ENCODE measurements at regions not wholly inside any gene's neighbourhood (a gene's known extent, or its start where the extent isn't known, plus 50 kb on each side); places are given as distances from the start of the nearest gene placed in this dataset.
"Not testable (repeated sequence)": the region's sequence is repeated elsewhere in the genome, so short reads cannot be mapped to it uniquely, and the experiment has no call there.

- Histone ChIP-seq H3K9me3 (ENCODE audit: control extremely low read depth in 1 of 5, control insufficient read depth in 4 of 5, insufficient read depth in 2 of 5, low read depth in 1 of 5, low read length in 4 of 5) (peaks cover 0 to 16% (median 4%) of the 10 kb centered on the region in 5 experiments), H3K36me3 (ENCODE audit: control insufficient read depth in 4 of 4, insufficient read depth in 4 of 4, low read length in 3 of 4) (no peaks in the 10 kb centered on the region), H3K4me3 (ENCODE audit: control insufficient read depth in 1 of 7, extremely low read depth in 1 of 7, insufficient read depth in 4 of 7, low read depth in 2 of 7, low read length in 6 of 7) (no peak overlapping the region), H3K27me3 (replicated peaks in 2 of 5; ENCODE audit: control insufficient read depth in 4 of 5, insufficient read depth in 5 of 5, low read length in 4 of 5) (no peaks in the 10 kb centered on the region), H3K27ac (ENCODE audit: insufficient read depth in 1 of 2, low read depth in 1 of 2, low read length in 2 of 2, poor library complexity in 1 of 2, severe bottlenecking in 2 of 2) (no peak overlapping the region), H3K4me1 (ENCODE audit: control extremely low read depth in 1 of 4, control insufficient read depth in 4 of 4, insufficient read depth in 4 of 4, low read length in 3 of 4) (no peaks in the 10 kb centered on the region)
- DNase-seq, result no peak
- whole genome bisulfite sequencing (ENCODE audit: insufficient coverage), result 98% methylated on average over 30 of the region's 30 CpGs
- ChIA-PET CTCF (no interaction called here), POLR2A (no interaction called here)
Observed at GRCh38 chr22:23446796-23447350, 133.2 kb downstream of the IGLL1 start.

GRCh38 chr22:23446194-23446593 lies 133.9 kb downstream of the IGLL1 start:
- CTCF ChIA-PET, POLR2A ChIA-PET: not testable (repeated sequence)
- peaks cover 0 to 16% (median 4%) of the 10 kb centered on the region in 5 experiments for H3K9me3 ChIP-seq (ENCODE audit: control extremely low read depth in 1 of 5, control insufficient read depth in 4 of 5, insufficient read depth in 2 of 5, low read depth in 1 of 5, low read length in 4 of 5)

GRCh38 chr22:23443905-23444304 lies 136.2 kb downstream of the IGLL1 start:
- H3K27ac ChIP-seq (ENCODE audit: insufficient read depth in 1 of 2, low read depth in 1 of 2, low read length in 2 of 2, poor library complexity in 1 of 2, severe bottlenecking in 2 of 2); H3K4me1 ChIP-seq (ENCODE audit: control extremely low read depth in 1 of 4, control insufficient read depth in 4 of 4, insufficient read depth in 4 of 4, low read length in 3 of 4); DNase-seq; H3K4me3 ChIP-seq (ENCODE audit: control insufficient read depth in 1 of 7, extremely low read depth in 1 of 7, insufficient read depth in 4 of 7, low read depth in 2 of 7, low read length in 6 of 7); POLR2A ChIA-PET; H3K36me3 ChIP-seq (ENCODE audit: control insufficient read depth in 4 of 4, insufficient read depth in 4 of 4, low read length in 3 of 4); H3K27me3 ChIP-seq (replicated peaks in 2 of 5; ENCODE audit: control insufficient read depth in 4 of 5, insufficient read depth in 5 of 5, low read length in 4 of 5); CTCF ChIA-PET: not testable (repeated sequence)
- no CpG with 5 or more reads among the region's 2 CpGs for WGBS (ENCODE audit: insufficient coverage)
- peaks cover 0 to 18% (median 4%) of the 10 kb centered on the region in 5 experiments for H3K9me3 ChIP-seq (ENCODE audit: control extremely low read depth in 1 of 5, control insufficient read depth in 4 of 5, insufficient read depth in 2 of 5, low read depth in 1 of 5, low read length in 4 of 5)

More at GRCh38 chr22:23446194-23446593, 133.9 kb downstream of the IGLL1 start:
- DNase-seq; H3K4me1 ChIP-seq (ENCODE audit: control extremely low read depth in 1 of 4, control insufficient read depth in 4 of 4, insufficient read depth in 4 of 4, low read length in 3 of 4); H3K27ac ChIP-seq (ENCODE audit: insufficient read depth in 1 of 2, low read depth in 1 of 2, low read length in 2 of 2, poor library complexity in 1 of 2, severe bottlenecking in 2 of 2); H3K27me3 ChIP-seq (replicated peaks in 2 of 5; ENCODE audit: control insufficient read depth in 4 of 5, insufficient read depth in 5 of 5, low read length in 4 of 5); H3K36me3 ChIP-seq (ENCODE audit: control insufficient read depth in 4 of 4, insufficient read depth in 4 of 4, low read length in 3 of 4); H3K4me3 ChIP-seq (ENCODE audit: control insufficient read depth in 1 of 7, extremely low read depth in 1 of 7, insufficient read depth in 4 of 7, low read depth in 2 of 7, low read length in 6 of 7): not testable (repeated sequence)

GRCh38 chr22:23439581-23439980 lies 140.5 kb downstream of the IGLL1 start:
- H3K27ac ChIP-seq (ENCODE audit: insufficient read depth in 1 of 2, low read depth in 1 of 2, low read length in 2 of 2, poor library complexity in 1 of 2, severe bottlenecking in 2 of 2); POLR2A ChIA-PET; H3K4me3 ChIP-seq (ENCODE audit: control insufficient read depth in 1 of 7, extremely low read depth in 1 of 7, insufficient read depth in 4 of 7, low read depth in 2 of 7, low read length in 6 of 7); CTCF ChIA-PET; H3K27me3 ChIP-seq (replicated peaks in 2 of 5; ENCODE audit: control insufficient read depth in 4 of 5, insufficient read depth in 5 of 5, low read length in 4 of 5); H3K36me3 ChIP-seq (ENCODE audit: control insufficient read depth in 4 of 4, insufficient read depth in 4 of 4, low read length in 3 of 4); DNase-seq; H3K9me3 ChIP-seq (ENCODE audit: control extremely low read depth in 1 of 5, control insufficient read depth in 4 of 5, insufficient read depth in 2 of 5, low read depth in 1 of 5, low read length in 4 of 5); H3K4me1 ChIP-seq (ENCODE audit: control extremely low read depth in 1 of 4, control insufficient read depth in 4 of 4, insufficient read depth in 4 of 4, low read length in 3 of 4): not testable (repeated sequence)
- WGBS (ENCODE audit: insufficient coverage), result no CpG with 5 or more reads among the region's 3 CpGs

GRCh38 chr22:23438216-23438615 lies 141.9 kb downstream of the IGLL1 start:
- peak in 1 of 3 donors; percentile 51 for DNase-seq

GRCh38 chr22:23437779-23438178 lies 142.3 kb downstream of the IGLL1 start:
- Histone ChIP-seq H3K4me1 (ENCODE audit: control extremely low read depth in 1 of 4, control insufficient read depth in 4 of 4, insufficient read depth in 4 of 4, low read length in 3 of 4) (peaks cover 0 to 10% (median 10%) of the 10 kb centered on the region in 4 experiments), H3K27me3 (replicated peaks in 2 of 5; ENCODE audit: control insufficient read depth in 4 of 5, insufficient read depth in 5 of 5, low read length in 4 of 5) (no peaks in the 10 kb centered on the region), H3K4me3 (ENCODE audit: control insufficient read depth in 1 of 7, extremely low read depth in 1 of 7, insufficient read depth in 4 of 7, low read depth in 2 of 7, low read length in 6 of 7) (no peak overlapping the region), H3K9me3 (ENCODE audit: control extremely low read depth in 1 of 5, control insufficient read depth in 4 of 5, insufficient read depth in 2 of 5, low read depth in 1 of 5, low read length in 4 of 5) (peaks cover 0 to 1% (median 0%) of the 10 kb centered on the region in 5 experiments), H3K36me3 (ENCODE audit: control insufficient read depth in 4 of 4, insufficient read depth in 4 of 4, low read length in 3 of 4) (no peaks in the 10 kb centered on the region), H3K27ac (ENCODE audit: insufficient read depth in 1 of 2, low read depth in 1 of 2, low read length in 2 of 2, poor library complexity in 1 of 2, severe bottlenecking in 2 of 2) (no peak overlapping the region)
- DNase-seq, result peak in 2 of 3 donors; percentile 48 to 57
- POLR2A ChIA-PET, result interaction anchor here (0.9 kb wide), 1 partner anchor 20 kb away, joined by 4 read pairs; no protein-coding TSS in a partner anchor
- 80% methylated on average over 10 of the region's 16 CpGs for WGBS (ENCODE audit: insufficient coverage)
- CTCF ChIA-PET, result no interaction called here

More at GRCh38 chr22:23438216-23438615, 141.9 kb downstream of the IGLL1 start:
- Histone ChIP-seq H3K36me3 (ENCODE audit: control insufficient read depth in 4 of 4, insufficient read depth in 4 of 4, low read length in 3 of 4) (no peaks in the 10 kb centered on the region), H3K27ac (ENCODE audit: insufficient read depth in 1 of 2, low read depth in 1 of 2, low read length in 2 of 2, poor library complexity in 1 of 2, severe bottlenecking in 2 of 2) (no peak overlapping the region), H3K27me3 (replicated peaks in 2 of 5; ENCODE audit: control insufficient read depth in 4 of 5, insufficient read depth in 5 of 5, low read length in 4 of 5) (no peaks in the 10 kb centered on the region), H3K9me3 (ENCODE audit: control extremely low read depth in 1 of 5, control insufficient read depth in 4 of 5, insufficient read depth in 2 of 5, low read depth in 1 of 5, low read length in 4 of 5) (peaks cover 0 to 1% (median 0%) of the 10 kb centered on the region in 5 experiments), H3K4me3 (ENCODE audit: control insufficient read depth in 1 of 7, extremely low read depth in 1 of 7, insufficient read depth in 4 of 7, low read depth in 2 of 7, low read length in 6 of 7) (no peak overlapping the region), H3K4me1 (ENCODE audit: control extremely low read depth in 1 of 4, control insufficient read depth in 4 of 4, insufficient read depth in 4 of 4, low read length in 3 of 4) (peaks cover 0 to 6% (median 6%) of the 10 kb centered on the region in 4 experiments)
- POLR2A ChIA-PET, result interaction anchor here (0.9 kb wide), 1 partner anchor 20 kb away, joined by 4 read pairs; no protein-coding TSS in a partner anchor
- WGBS (ENCODE audit: insufficient coverage), result 72% methylated on average over 13 of the region's 13 CpGs
- CTCF ChIA-PET, result no interaction called here

GRCh38 chr22:23437107-23437395 lies 143.0 kb downstream of the IGLL1 start:
- H3K27me3 ChIP-seq (replicated peaks in 2 of 5; ENCODE audit: control insufficient read depth in 4 of 5, insufficient read depth in 5 of 5, low read length in 4 of 5); H3K4me3 ChIP-seq (ENCODE audit: control insufficient read depth in 1 of 7, extremely low read depth in 1 of 7, insufficient read depth in 4 of 7, low read depth in 2 of 7, low read length in 6 of 7); CTCF ChIA-PET; H3K27ac ChIP-seq (ENCODE audit: insufficient read depth in 1 of 2, low read depth in 1 of 2, low read length in 2 of 2, poor library complexity in 1 of 2, severe bottlenecking in 2 of 2); H3K9me3 ChIP-seq (ENCODE audit: control extremely low read depth in 1 of 5, control insufficient read depth in 4 of 5, insufficient read depth in 2 of 5, low read depth in 1 of 5, low read length in 4 of 5); DNase-seq; POLR2A ChIA-PET; H3K36me3 ChIP-seq (ENCODE audit: control insufficient read depth in 4 of 4, insufficient read depth in 4 of 4, low read length in 3 of 4): not testable (repeated sequence)
- 92% methylated on average over 2 of the region's 7 CpGs for WGBS (ENCODE audit: insufficient coverage)
- peaks cover 0 to 13% (median 10%) of the 10 kb centered on the region in 4 experiments for H3K4me1 ChIP-seq (ENCODE audit: control extremely low read depth in 1 of 4, control insufficient read depth in 4 of 4, insufficient read depth in 4 of 4, low read length in 3 of 4)

Measured in common myeloid progenitor, CD34-positive (primary cell).